Left ventricle myocardium inferior (tissue), 1 donor: ENCODE measurements at regions not wholly inside any gene's neighbourhood (a gene's known extent, or its start where the extent isn't known, plus 50 kb on each side); places are given as distances from the start of the nearest gene placed in this dataset.

ENCODE experiments used
- DNase-seq: peaks from one replicate; pipeline ENCODE4 v3.0.0-alpha.2; 2020
- H3K27ac ChIP-seq: fragments of 200-600 bp; replicated peaks from 2 replicates; pipeline ENCODE4 v1.8.0; 2021
- H3K27me3 ChIP-seq: fragments of 200-600 bp; 2 replicates; pipeline ENCODE4 v1.8.0; 2021; ENCODE audit warnings: low read depth
- H3K36me3 ChIP-seq: fragments of 200-600 bp; 2 replicates; pipeline ENCODE4 v1.8.0; 2021
- H3K4me1 ChIP-seq: fragments of 200-600 bp; 2 replicates; pipeline ENCODE4 v1.8.0; 2021
- H3K4me3 ChIP-seq: fragments of 200-600 bp; 2 replicates; pipeline ENCODE4 v1.8.0; 2021; ENCODE audit warnings: mild to moderate bottlenecking, moderate library complexity
- H3K9me3 ChIP-seq: fragments of 200-600 bp; replicated peaks from 2 replicates; pipeline ENCODE4 v1.8.0; 2021
- CTCF ChIP-seq: fragments of 200-600 bp; IDR thresholded peaks from 2 replicates; pipeline ENCODE4 v1.8.0; 2021; ENCODE audit warnings: antibody characterized with exemption, mild to moderate bottlenecking, borderline replicate concordance
- intact Hi-C: fragments of 100-400 bp; cut with micrococcal nuclease; formaldehyde crosslinking; loops from one replicate; pipeline ENCODE4 v1.11.0; 2022
- donor health status: DM: no; HTN: yes; CAD: no; lungs with severe emphysema.

GRCh38 chr19:29448046-29448445, 77.7 kb upstream of the VSTM2B start:
- intact Hi-C loops, result no loop called here
- Histone ChIP-seq H3K27ac (no peak overlapping the region), H3K27me3 (peaks cover 50% of the 10 kb centered on the region), H3K4me3 (no peak overlapping the region), H3K4me1 (no peaks in the 10 kb centered on the region), H3K36me3 (no peaks in the 10 kb centered on the region), H3K9me3 (no peaks in the 10 kb centered on the region)
- TF ChIP-seq CTCF, result no peak
- DNase-seq, result no peak

GRCh38 chr19:29449371-29449770, 76.4 kb upstream of the VSTM2B start:
- H3K4me3 ChIP-seq, result no peak overlapping the region
- H3K36me3 ChIP-seq, result no peaks in the 10 kb centered on the region
- no peak overlapping the region for H3K27ac ChIP-seq
- no peaks in the 10 kb centered on the region for H3K9me3 ChIP-seq
- TF ChIP-seq CTCF, result no peak
- intact Hi-C loops, result no loop called here
- no peak for DNase-seq
- peaks cover 58% of the 10 kb centered on the region for H3K27me3 ChIP-seq
- no peaks in the 10 kb centered on the region for H3K4me1 ChIP-seq

GRCh38 chr19:29450306-29450705, 75.5 kb upstream of the VSTM2B start:
- no peak overlapping the region for H3K27ac ChIP-seq
- peaks cover 60% of the 10 kb centered on the region for H3K27me3 ChIP-seq
- intact Hi-C loops, result no loop called here
- no peaks in the 10 kb centered on the region for H3K4me1 ChIP-seq
- H3K9me3 ChIP-seq, result no peaks in the 10 kb centered on the region
- H3K4me3 ChIP-seq, result no peak overlapping the region
- H3K36me3 ChIP-seq, result no peaks in the 10 kb centered on the region
- no peak for DNase-seq
- TF ChIP-seq CTCF, result no peak

- Histone ChIP-seq H3K4me1 (no peaks in the 10 kb centered on the region), H3K27ac (no peak overlapping the region), H3K4me3 (no peak overlapping the region), H3K36me3 (no peaks in the 10 kb centered on the region), H3K27me3 (peaks cover 55% of the 10 kb centered on the region), H3K9me3 (no peaks in the 10 kb centered on the region)
- no peak for DNase-seq
- intact Hi-C loops, result no loop called here
- no peak for TF ChIP-seq CTCF
Measured at GRCh38 chr19:29450812-29451211, 75.0 kb upstream of the VSTM2B start.

- no peak for TF ChIP-seq CTCF
- peaks cover 23% of the 10 kb centered on the region for H3K9me3 ChIP-seq
Measured at GRCh38 chr19:29454109-29454508, 71.7 kb upstream of the VSTM2B start.

GRCh38 chr19:29457413-29457812, 68.4 kb upstream of the VSTM2B start:
- DNase-seq, result no peak
- no peaks in the 10 kb centered on the region for H3K4me1 ChIP-seq
- H3K27ac ChIP-seq, result no peak overlapping the region
- no peak for TF ChIP-seq CTCF
- H3K9me3 ChIP-seq, result peaks cover 23% of the 10 kb centered on the region
- H3K36me3 ChIP-seq, result no peaks in the 10 kb centered on the region
- H3K27me3 ChIP-seq, result peaks cover 25% of the 10 kb centered on the region
- intact Hi-C loops, result no loop called here
- H3K4me3 ChIP-seq, result no peak overlapping the region

More at GRCh38 chr19:29454109-29454508, 71.7 kb upstream of the VSTM2B start:
- intact Hi-C loops, result no loop called here
- peaks cover 37% of the 10 kb centered on the region for H3K27me3 ChIP-seq
- H3K4me3 ChIP-seq, result no peak overlapping the region
- H3K36me3 ChIP-seq, result no peaks in the 10 kb centered on the region
- DNase-seq, result no peak
- H3K27ac ChIP-seq, result no peak overlapping the region
- no peaks in the 10 kb centered on the region for H3K4me1 ChIP-seq
